Colonic mucosa (tissue), 4 donors: ENCODE measurements at regions not wholly inside any gene's neighbourhood (a gene's known extent, or its start where the extent isn't known, plus 50 kb on each side); places are given as distances from the start of the nearest gene placed in this dataset.
"Not testable (repeated sequence)": the region's sequence is repeated elsewhere in the genome, so short reads cannot be mapped to it uniquely, and the experiment has no call there.

Experiments
- DNase-seq: peaks from one replicate; pipeline ENCODE4 v3.0.0-alpha.2; 2020
- H3K27ac ChIP-seq: fragments of 200-600 bp; one replicate; pipeline ENCODE4 v1.8.0; 2021
- H3K27me3 ChIP-seq: fragments of 200-600 bp; one replicate; pipeline ENCODE4 v1.8.0; 2021
- H3K36me3 ChIP-seq: fragments of 200-600 bp; one replicate; pipeline ENCODE4 v1.8.0; 2021
- H3K4me1 ChIP-seq: fragments of 200-600 bp; one replicate; pipeline ENCODE4 v1.8.0; 2021; ENCODE audit warnings: mild to moderate bottlenecking
- H3K4me3 ChIP-seq: fragments of 200-600 bp; one replicate; pipeline ENCODE4 v1.8.0; 2021
- H3K9ac ChIP-seq, 2 donors: one replicate each; pipeline ENCODE4 v1.7.0; 2013; ENCODE audit warnings: control low read depth in 2 of 2, low read depth in 2 of 2, low read length in 2 of 2
- H3K9me3 ChIP-seq: fragments of 200-600 bp; one replicate; pipeline ENCODE4 v1.8.0; 2021
- intact Hi-C: fragments of 100-400 bp; cut with DNase I; formaldehyde crosslinking; loops from one replicate; pipeline ENCODE4 v1.14.1; 2022
- TF ChIP-seq, protein P1 (sequence below): fragments of 200-600 bp; IDR thresholded peaks from one replicate; pipeline ENCODE4 v1.8.0; 2022; ENCODE audit warnings: antibody characterized with exemption, mild to moderate bottlenecking
- donor health status: healthy.
- donor health status: DM: no; HTN: no; CAD: no.
- donor health status: DM: no; HTN: no; CAD: no.

DNA sequence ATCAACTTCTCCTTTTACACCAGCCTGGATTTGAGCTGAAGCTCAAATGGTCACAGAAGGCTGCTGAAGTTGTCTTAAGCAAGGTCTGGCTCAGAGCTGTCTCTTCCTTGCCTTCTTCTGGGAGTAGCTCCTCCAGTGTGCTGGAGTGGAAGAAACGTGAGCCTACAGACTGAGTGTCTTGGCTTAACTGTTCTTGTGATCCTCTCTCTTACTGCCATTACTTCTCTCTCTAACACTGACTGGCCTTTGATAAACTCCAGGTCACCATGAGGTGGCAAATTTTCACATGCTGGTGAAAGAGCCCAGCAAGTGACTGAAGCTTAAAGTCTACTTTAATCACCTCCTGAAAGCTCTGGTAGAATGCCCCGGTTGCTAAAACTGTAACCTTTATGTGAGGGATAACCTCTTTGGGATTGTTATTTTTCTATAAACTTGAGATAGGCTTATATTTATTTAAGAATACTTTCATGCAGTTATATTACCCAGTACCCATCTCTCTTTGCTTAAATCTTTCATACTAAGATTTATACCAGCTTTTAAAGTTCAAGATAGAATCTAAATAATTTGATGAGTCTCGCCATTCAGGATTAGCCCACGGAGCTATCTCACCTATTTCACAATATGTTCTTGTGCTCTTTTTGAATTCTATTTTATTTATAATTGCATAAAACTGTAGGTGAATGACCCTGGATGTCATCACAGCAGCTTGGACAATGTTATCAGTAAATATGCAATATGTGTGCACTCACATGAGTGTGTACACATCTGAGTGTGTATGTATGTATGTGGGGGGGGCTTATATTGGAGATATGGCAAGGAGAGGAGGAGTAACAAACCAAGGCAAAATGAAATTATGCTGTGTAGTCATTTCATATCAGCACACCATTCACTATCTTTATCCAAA is 924.0 kb downstream of the LTN1 start:
- no peak overlapping the region for H3K27ac ChIP-seq
- H3K4me3 ChIP-seq, result no peak overlapping the region
- no peak overlapping the region for H3K9ac ChIP-seq
- H3K27me3 ChIP-seq, result no peaks in the 10 kb centered on the region
- TF ChIP-seq, protein P1, sequence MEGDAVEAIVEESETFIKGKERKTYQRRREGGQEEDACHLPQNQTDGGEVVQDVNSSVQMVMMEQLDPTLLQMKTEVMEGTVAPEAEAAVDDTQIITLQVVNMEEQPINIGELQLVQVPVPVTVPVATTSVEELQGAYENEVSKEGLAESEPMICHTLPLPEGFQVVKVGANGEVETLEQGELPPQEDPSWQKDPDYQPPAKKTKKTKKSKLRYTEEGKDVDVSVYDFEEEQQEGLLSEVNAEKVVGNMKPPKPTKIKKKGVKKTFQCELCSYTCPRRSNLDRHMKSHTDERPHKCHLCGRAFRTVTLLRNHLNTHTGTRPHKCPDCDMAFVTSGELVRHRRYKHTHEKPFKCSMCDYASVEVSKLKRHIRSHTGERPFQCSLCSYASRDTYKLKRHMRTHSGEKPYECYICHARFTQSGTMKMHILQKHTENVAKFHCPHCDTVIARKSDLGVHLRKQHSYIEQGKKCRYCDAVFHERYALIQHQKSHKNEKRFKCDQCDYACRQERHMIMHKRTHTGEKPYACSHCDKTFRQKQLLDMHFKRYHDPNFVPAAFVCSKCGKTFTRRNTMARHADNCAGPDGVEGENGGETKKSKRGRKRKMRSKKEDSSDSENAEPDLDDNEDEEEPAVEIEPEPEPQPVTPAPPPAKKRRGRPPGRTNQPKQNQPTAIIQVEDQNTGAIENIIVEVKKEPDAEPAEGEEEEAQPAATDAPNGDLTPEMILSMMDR, result no peak
- intact Hi-C loops, result no loop called here
- DNase-seq, result no peak
- no peaks in the 10 kb centered on the region for H3K9me3 ChIP-seq
- H3K4me1 ChIP-seq, result no peaks in the 10 kb centered on the region
- no peaks in the 10 kb centered on the region for H3K36me3 ChIP-seq

DNA sequence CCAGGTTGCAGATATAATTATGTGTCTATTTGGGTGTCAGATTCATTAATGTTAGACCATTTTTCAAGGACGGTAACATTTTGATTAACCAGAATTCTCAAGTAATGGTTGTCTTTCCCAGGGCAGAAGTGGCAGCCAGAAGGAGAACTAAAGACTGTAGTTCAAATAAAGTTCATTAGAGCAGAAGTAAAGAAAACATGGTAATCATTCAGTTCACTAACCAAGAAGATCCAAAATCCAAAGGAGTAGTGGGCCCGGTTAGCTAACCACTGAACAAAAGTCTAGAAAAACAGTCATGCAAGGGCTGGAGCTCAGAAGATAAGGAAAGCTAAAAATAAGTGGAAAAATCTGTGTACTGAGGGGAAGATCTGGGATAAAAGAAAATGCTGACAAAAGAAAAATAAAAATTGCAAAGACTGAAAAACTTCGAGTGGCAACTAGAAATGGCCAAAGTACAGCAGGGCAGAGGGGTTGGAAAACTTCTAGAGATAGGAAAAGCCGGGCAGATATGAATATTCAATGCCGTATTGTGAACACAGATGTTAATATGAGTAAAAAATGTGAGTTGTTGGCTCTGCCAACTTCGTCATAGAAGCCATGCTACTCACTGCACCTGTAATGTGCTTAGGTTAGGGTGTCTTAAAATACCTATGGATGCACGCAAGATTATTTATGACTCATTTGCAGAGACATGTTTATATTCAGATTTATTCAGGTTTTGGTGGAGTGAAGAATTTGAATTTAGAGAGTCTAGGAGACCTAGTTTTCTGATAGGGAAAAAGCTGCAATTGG is 925.9 kb downstream of the LTN1 start:
- H3K4me1 ChIP-seq, result no peaks in the 10 kb centered on the region
- TF ChIP-seq, protein P1, result no peak
- H3K9me3 ChIP-seq, result no peaks in the 10 kb centered on the region
- H3K27me3 ChIP-seq, result no peaks in the 10 kb centered on the region
- H3K27ac ChIP-seq, result no peak overlapping the region
- H3K36me3 ChIP-seq, result no peaks in the 10 kb centered on the region
- H3K9ac ChIP-seq, result no peak overlapping the region
- DNase-seq, result no peak
- intact Hi-C loops, result no loop called here
- H3K4me3 ChIP-seq, result no peak overlapping the region

GRCh38 chr21:28066076-28066475 is 926.6 kb downstream of the LTN1 start:
- Histone ChIP-seq H3K4me1 (no peaks in the 10 kb centered on the region), H3K27ac (no peak overlapping the region), H3K4me3 (no peak overlapping the region), H3K9ac (no peak overlapping the region), H3K27me3 (no peaks in the 10 kb centered on the region), H3K9me3 (no peaks in the 10 kb centered on the region), H3K36me3 (no peaks in the 10 kb centered on the region)
- no peak for DNase-seq
- TF ChIP-seq, protein P1, result no peak
- intact Hi-C loops, result no loop called here

- TF ChIP-seq, protein P1, result no peak
- no peak overlapping the region for H3K27ac ChIP-seq
- no peak overlapping the region for H3K4me3 ChIP-seq
- no peak for DNase-seq
- H3K4me1 ChIP-seq, result no peaks in the 10 kb centered on the region
- no peaks in the 10 kb centered on the region for H3K27me3 ChIP-seq
- intact Hi-C loops, result no loop called here
- H3K9ac ChIP-seq, result no peak overlapping the region
- H3K36me3 ChIP-seq, result no peaks in the 10 kb centered on the region
- no peaks in the 10 kb centered on the region for H3K9me3 ChIP-seq
Measured at GRCh38 chr21:28063241-28064216, 929.1 kb downstream of the LTN1 start.

GRCh38 chr21:28052956-28053355 is 939.7 kb downstream of the LTN1 start:
- not testable (repeated sequence) for H3K27ac ChIP-seq, H3K27me3 ChIP-seq, H3K9ac ChIP-seq, DNase-seq, H3K9me3 ChIP-seq, H3K4me3 ChIP-seq, H3K4me1 ChIP-seq, H3K36me3 ChIP-seq
- intact Hi-C loops, result loop anchor here (10.0 kb wide), 1 partner anchor 282 kb away; no protein-coding TSS in a partner anchor

- H3K4me3 ChIP-seq, H3K4me1 ChIP-seq, H3K9ac ChIP-seq, DNase-seq, H3K27me3 ChIP-seq, H3K9me3 ChIP-seq, H3K27ac ChIP-seq, H3K36me3 ChIP-seq: not testable (repeated sequence)
- intact Hi-C loops, result loop anchor here (10.0 kb wide), 1 partner anchor 283 kb away; no protein-coding TSS in a partner anchor
Measured at GRCh38 chr21:28051649-28052048, 941.0 kb downstream of the LTN1 start.

DNA sequence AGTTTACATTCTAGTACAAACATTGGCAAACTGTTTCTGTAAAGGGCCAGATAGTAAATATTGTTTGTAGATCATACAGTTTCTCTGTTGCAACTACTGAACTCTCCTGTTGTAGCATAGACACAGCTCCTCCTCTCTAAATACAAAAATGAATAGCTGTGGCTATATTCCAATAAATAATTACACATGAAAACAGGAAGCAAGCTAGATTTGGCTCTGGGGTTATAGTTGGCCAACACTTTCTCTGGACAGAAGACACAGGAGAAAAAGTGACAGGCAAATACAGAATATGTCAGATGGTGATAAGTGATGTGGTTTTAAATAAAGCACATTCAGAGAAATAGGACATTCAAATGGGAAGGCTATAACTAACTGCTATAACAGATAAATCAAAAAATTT is 957.0 kb downstream of the LTN1 start:
- H3K27me3 ChIP-seq, H3K9me3 ChIP-seq, DNase-seq, H3K4me3 ChIP-seq, H3K4me1 ChIP-seq, H3K27ac ChIP-seq, intact Hi-C loops, H3K36me3 ChIP-seq, H3K9ac ChIP-seq: not testable (repeated sequence)

DNA sequence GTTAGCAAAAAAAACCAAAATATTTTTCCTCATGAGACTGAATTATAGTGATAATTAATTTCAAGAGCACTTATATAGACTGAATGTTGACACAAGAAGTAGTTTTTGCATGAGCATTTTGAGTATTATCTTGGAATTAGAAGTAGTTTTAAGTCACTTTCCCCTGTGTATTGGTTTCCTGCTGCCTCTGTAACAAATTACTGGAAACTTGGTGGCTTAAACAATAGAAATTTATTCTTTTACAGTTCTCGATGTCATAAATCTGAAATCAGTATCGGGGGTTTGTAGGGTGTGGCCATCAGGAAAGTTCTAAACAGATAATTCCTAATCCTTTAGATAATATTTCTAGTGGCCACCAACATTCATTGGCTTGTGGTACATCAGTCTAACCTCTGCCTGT is 957.8 kb downstream of the LTN1 start:
- H3K27me3 ChIP-seq, H3K4me1 ChIP-seq, H3K9me3 ChIP-seq, H3K36me3 ChIP-seq, intact Hi-C loops, H3K4me3 ChIP-seq, H3K9ac ChIP-seq, H3K27ac ChIP-seq, DNase-seq: not testable (repeated sequence)
